SK-N-SH treated with all-trans-retinoic acid at 6 μM for 48 hours (cell line): ENCODE measurements at regions not wholly inside any gene's neighbourhood (a gene's known extent, or its start where the extent isn't known, plus 50 kb on each side); places are given as distances from the start of the nearest gene placed in this dataset.

ENCODE experiments used
- ATAC-seq: fragments of 200-7000 bp; cut with Tn5 transposase; 3 replicates; pipeline ENCODE4 v1.9.1; 2020; ENCODE audit warnings: mild to moderate bottlenecking, moderate library complexity
- ARNTL ChIP-seq: fragments of 450-650 bp; formaldehyde crosslinking; IDR thresholded peaks from 2 replicates; pipeline ENCODE4 v1.5.0; 2020; ENCODE audit warnings: low read depth, mild to moderate bottlenecking, moderate library complexity, borderline replicate concordance
- BACH2 ChIP-seq: fragments of 250-450 bp; sonication (Bioruptor Pico); IDR thresholded peaks from 2 replicates; pipeline ENCODE4 v1.9.0; 2021; ENCODE audit warnings: mild to moderate bottlenecking, borderline replicate concordance
- CREB5 ChIP-seq: fragments of 250-450 bp; sonication (Bioruptor Pico); IDR thresholded peaks from 2 replicates; pipeline ENCODE4 v1.5.1; 2020; ENCODE audit warnings: low read depth, mild to moderate bottlenecking, moderate library complexity
- CSDC2 ChIP-seq: fragments of 250-450 bp; sonication (Bioruptor Pico); IDR thresholded peaks from 2 replicates; pipeline ENCODE4 v1.5.0; 2020; ENCODE audit warnings: mild to moderate bottlenecking, moderate library complexity
- CSRNP3 ChIP-seq: fragments of 250-450 bp; sonication (Bioruptor Pico); IDR thresholded peaks from 2 replicates; pipeline ENCODE4 v1.5.1; 2021; ENCODE audit warnings: mild to moderate bottlenecking, moderate library complexity
- ESRRG ChIP-seq: fragments of 250-450 bp; sonication (Bioruptor Pico); IDR thresholded peaks from 2 replicates; pipeline ENCODE4 v1.6.1; 2021; ENCODE audit warnings: mild to moderate bottlenecking
- GLIS3 ChIP-seq: fragments of 250-450 bp; sonication (Bioruptor Pico); IDR thresholded peaks from 2 replicates; pipeline ENCODE4 v1.5.0; 2020; ENCODE audit warnings: mild to moderate bottlenecking, moderate library complexity
- ISL1 ChIP-seq: fragments of 250-450 bp; sonication (Bioruptor Pico); IDR thresholded peaks from 2 replicates; pipeline ENCODE4 v2.1.2; 2022; ENCODE audit warnings: mild to moderate bottlenecking, moderate library complexity
- OSR1 ChIP-seq: fragments of 250-450 bp; sonication (Bioruptor Pico); IDR thresholded peaks from 2 replicates; pipeline ENCODE4 v1.8.0; 2022; ENCODE audit warnings: moderate library complexity, mild to moderate bottlenecking, inconsistent platforms
- PATZ1 ChIP-seq: fragments of 250-450 bp; sonication (Bioruptor Pico); IDR thresholded peaks from 2 replicates; pipeline ENCODE4 v1.8.0; 2020; ENCODE audit warnings: mild to moderate bottlenecking, moderate library complexity, borderline replicate concordance
- POU6F1 ChIP-seq: fragments of 250-450 bp; sonication (Bioruptor Pico); IDR thresholded peaks from 2 replicates; pipeline ENCODE4 v1.8.0; 2021; ENCODE audit warnings: low read depth, mild to moderate bottlenecking, moderate library complexity, borderline replicate concordance
- PPARA ChIP-seq: fragments of 250-450 bp; sonication (Bioruptor Pico); IDR thresholded peaks from 2 replicates; pipeline ENCODE4 v1.5.0; 2020; ENCODE audit warnings: mild to moderate bottlenecking, borderline replicate concordance
- RARB ChIP-seq: fragments of 250-450 bp; sonication (Bioruptor Pico); IDR thresholded peaks from 2 replicates; pipeline ENCODE4 v1.8.0; 2021; ENCODE audit warnings: mild to moderate bottlenecking, moderate library complexity
- SNAI2 ChIP-seq: fragments of 250-450 bp; sonication (Bioruptor Pico); IDR thresholded peaks from 2 replicates; pipeline ENCODE4 v1.5.0; 2020; ENCODE audit warnings: mild to moderate bottlenecking, moderate library complexity
- TCF4 ChIP-seq: fragments of 250-450 bp; sonication (Bioruptor Pico); IDR thresholded peaks from 2 replicates; pipeline ENCODE4 v1.8.0; 2021; ENCODE audit warnings: mild to moderate bottlenecking, moderate library complexity, borderline replicate concordance
- TOX ChIP-seq: fragments of 250-450 bp; sonication (Bioruptor Pico); IDR thresholded peaks from 2 replicates; pipeline ENCODE4 v1.8.0; 2021; ENCODE audit warnings: mild to moderate bottlenecking, moderate library complexity, borderline replicate concordance
- TSHZ2 ChIP-seq: fragments of 250-450 bp; sonication (Bioruptor Pico); IDR thresholded peaks from 2 replicates; pipeline ENCODE4 v1.5.0; 2020; ENCODE audit warnings: mild to moderate bottlenecking, moderate library complexity
- ZC3H10 ChIP-seq: fragments of 250-450 bp; sonication (Bioruptor Pico); IDR thresholded peaks from 2 replicates; pipeline ENCODE4 v1.5.1; 2021; ENCODE audit warnings: mild to moderate bottlenecking, moderate library complexity
- ZNF565 ChIP-seq: fragments of 450-650 bp; formaldehyde crosslinking; conservative IDR thresholded peaks from 2 replicates; pipeline ENCODE4 v1.5.0; 2020; ENCODE audit warnings: low read depth, mild to moderate bottlenecking, moderate library complexity
- ZNF70 ChIP-seq: fragments of 450-650 bp; formaldehyde crosslinking; IDR thresholded peaks from 2 replicates; pipeline ENCODE4 v1.5.0; 2020; ENCODE audit warnings: mild to moderate bottlenecking, moderate library complexity
- ZNF8 ChIP-seq: fragments of 450-650 bp; formaldehyde crosslinking; IDR thresholded peaks from 2 replicates; pipeline ENCODE4 v1.5.0; 2020; ENCODE audit warnings: mild to moderate bottlenecking, moderate library complexity

GRCh38 chr3:45319231-45319995 lies 69.0 kb upstream of the LARS2 start:
- no peak for TF ChIP-seq PATZ1 (CRISPR knock-in tag)
- ATAC-seq: no peak

- TF ChIP-seq GLIS3 (CRISPR knock-in tag): no peak
- TF ChIP-seq PPARA (CRISPR knock-in tag): no peak
- no peak for TF ChIP-seq ESRRG
- TF ChIP-seq ZNF565 (CRISPR knock-in tag): no peak
- TF ChIP-seq POU6F1 (CRISPR knock-in tag): no peak
- no peak for ATAC-seq
Observed at GRCh38 chr3:45319996-45320305, 68.4 kb upstream of the LARS2 start.

GRCh38 chr3:45320986-45321385 lies 67.4 kb upstream of the LARS2 start:
- ATAC-seq: no peak
- TF ChIP-seq TOX (CRISPR knock-in tag) (no peak), PPARA (CRISPR knock-in tag) (no peak), RARB (CRISPR knock-in tag) (no peak), ZNF8 (no peak)

GRCh38 chr3:45321607-45322391 lies 66.6 kb upstream of the LARS2 start:
- no peak for ATAC-seq
- TF ChIP-seq OSR1 (CRISPR knock-in tag) (no peak), TOX (CRISPR knock-in tag) (no peak), ISL1 (CRISPR knock-in tag) (no peak), ZNF70 (no peak), TSHZ2 (CRISPR knock-in tag) (no peak), CREB5 (CRISPR knock-in tag) (no peak), CSRNP3 (no peak), RARB (CRISPR knock-in tag) (no peak), PATZ1 (CRISPR knock-in tag) (no peak), TCF4 (no peak), SNAI2 (no peak), BACH2 (no peak), ARNTL (CRISPR knock-in tag) (no peak), ZNF565 (CRISPR knock-in tag) (no peak), POU6F1 (CRISPR knock-in tag) (no peak), CSDC2 (CRISPR knock-in tag) (no peak), ZC3H10 (CRISPR knock-in tag) (no peak)
